ENCODE measurements at regions not wholly inside any gene's neighbourhood (a gene's known extent, or its start where the extent isn't known, plus 50 kb on each side); places are given as distances from the start of the nearest gene placed in this dataset.

DNA sequence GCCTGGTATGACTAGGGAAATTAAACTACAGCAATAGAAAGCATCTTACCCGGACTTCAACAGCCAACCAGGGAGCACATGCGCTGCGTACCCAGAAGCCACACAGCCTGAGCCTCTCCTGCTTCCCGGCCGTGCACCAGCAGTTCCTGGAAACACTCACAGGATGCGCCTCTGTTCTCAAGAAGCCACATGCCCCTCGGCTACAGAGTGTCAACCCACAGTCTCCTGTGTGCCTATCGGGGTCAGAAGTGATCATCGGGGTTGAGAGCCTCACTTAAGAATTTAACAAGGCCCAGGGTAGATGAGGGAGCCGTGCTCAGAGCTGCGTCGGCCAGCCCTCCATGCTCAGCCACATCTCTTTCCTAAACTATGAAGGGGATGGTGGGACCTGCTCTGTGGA is 147.2 kb upstream of the GGTLC1 start:
- TF ChIP-seq, protein P1, sequence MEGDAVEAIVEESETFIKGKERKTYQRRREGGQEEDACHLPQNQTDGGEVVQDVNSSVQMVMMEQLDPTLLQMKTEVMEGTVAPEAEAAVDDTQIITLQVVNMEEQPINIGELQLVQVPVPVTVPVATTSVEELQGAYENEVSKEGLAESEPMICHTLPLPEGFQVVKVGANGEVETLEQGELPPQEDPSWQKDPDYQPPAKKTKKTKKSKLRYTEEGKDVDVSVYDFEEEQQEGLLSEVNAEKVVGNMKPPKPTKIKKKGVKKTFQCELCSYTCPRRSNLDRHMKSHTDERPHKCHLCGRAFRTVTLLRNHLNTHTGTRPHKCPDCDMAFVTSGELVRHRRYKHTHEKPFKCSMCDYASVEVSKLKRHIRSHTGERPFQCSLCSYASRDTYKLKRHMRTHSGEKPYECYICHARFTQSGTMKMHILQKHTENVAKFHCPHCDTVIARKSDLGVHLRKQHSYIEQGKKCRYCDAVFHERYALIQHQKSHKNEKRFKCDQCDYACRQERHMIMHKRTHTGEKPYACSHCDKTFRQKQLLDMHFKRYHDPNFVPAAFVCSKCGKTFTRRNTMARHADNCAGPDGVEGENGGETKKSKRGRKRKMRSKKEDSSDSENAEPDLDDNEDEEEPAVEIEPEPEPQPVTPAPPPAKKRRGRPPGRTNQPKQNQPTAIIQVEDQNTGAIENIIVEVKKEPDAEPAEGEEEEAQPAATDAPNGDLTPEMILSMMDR (IDR thresholded peaks at IDR 0.05) = no peak
- TF ChIP-seq, protein P2, sequence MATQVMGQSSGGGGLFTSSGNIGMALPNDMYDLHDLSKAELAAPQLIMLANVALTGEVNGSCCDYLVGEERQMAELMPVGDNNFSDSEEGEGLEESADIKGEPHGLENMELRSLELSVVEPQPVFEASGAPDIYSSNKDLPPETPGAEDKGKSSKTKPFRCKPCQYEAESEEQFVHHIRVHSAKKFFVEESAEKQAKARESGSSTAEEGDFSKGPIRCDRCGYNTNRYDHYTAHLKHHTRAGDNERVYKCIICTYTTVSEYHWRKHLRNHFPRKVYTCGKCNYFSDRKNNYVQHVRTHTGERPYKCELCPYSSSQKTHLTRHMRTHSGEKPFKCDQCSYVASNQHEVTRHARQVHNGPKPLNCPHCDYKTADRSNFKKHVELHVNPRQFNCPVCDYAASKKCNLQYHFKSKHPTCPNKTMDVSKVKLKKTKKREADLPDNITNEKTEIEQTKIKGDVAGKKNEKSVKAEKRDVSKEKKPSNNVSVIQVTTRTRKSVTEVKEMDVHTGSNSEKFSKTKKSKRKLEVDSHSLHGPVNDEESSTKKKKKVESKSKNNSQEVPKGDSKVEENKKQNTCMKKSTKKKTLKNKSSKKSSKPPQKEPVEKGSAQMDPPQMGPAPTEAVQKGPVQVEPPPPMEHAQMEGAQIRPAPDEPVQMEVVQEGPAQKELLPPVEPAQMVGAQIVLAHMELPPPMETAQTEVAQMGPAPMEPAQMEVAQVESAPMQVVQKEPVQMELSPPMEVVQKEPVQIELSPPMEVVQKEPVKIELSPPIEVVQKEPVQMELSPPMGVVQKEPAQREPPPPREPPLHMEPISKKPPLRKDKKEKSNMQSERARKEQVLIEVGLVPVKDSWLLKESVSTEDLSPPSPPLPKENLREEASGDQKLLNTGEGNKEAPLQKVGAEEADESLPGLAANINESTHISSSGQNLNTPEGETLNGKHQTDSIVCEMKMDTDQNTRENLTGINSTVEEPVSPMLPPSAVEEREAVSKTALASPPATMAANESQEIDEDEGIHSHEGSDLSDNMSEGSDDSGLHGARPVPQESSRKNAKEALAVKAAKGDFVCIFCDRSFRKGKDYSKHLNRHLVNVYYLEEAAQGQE (IDR thresholded peaks at IDR 0.05; ENCODE audit: insufficient read depth in 1 of 2, low read depth in 2 of 2, low read length in 1 of 2) = no peak
- TF ChIP-seq POLR2AphosphoS5 (IDR thresholded peaks at IDR 0.05; ENCODE audit: low read depth, low read length) = no peak
